Breast epithelium (tissue), 4 donors: ENCODE measurements at regions not wholly inside any gene's neighbourhood (a gene's known extent, or its start where the extent isn't known, plus 50 kb on each side); places are given as distances from the start of the nearest gene placed in this dataset.

Experiments used
- DNase-seq, 2 donors: peaks; one replicate each; pipeline ENCODE4 v3.0.0-alpha.2; 2019; ENCODE audit warnings: low spot score in 2 of 2
- H3K27ac ChIP-seq, 2 donors: fragments of 200-600 bp; sonication (generic) in 1 of 2; one replicate each; pipeline ENCODE4 v1.5.1; 2016 to 2019; ENCODE audit warnings: mild to moderate bottlenecking in 1 of 2
- H3K27me3 ChIP-seq, 2 donors: fragments of 200-600 bp; sonication (generic) in 1 of 2; one replicate each; pipeline versions ENCODE4 v1.5.1 to v1.6.0; 2017 to 2019; ENCODE audit warnings: control low read depth in 1 of 2, mild to moderate bottlenecking in 1 of 2
- H3K36me3 ChIP-seq: fragments of 200-600 bp; one replicate; pipeline ENCODE4 v1.5.1; 2019
- H3K4me1 ChIP-seq, 2 donors: fragments of 200-600 bp; sonication (generic); one replicate each; pipeline ENCODE4 v1.5.1; 2016 to 2019; ENCODE audit warnings: control low read depth in 1 of 2
- H3K4me3 ChIP-seq, 3 donors: fragments of 200-600 bp; sonication (generic); 1 replicate in 2 of 3; 2 replicates in 1 of 3; pipeline ENCODE4 v1.5.1; 2016 to 2019; ENCODE audit warnings: mild to moderate bottlenecking in 3 of 3, moderate library complexity in 2 of 3
- H3K9me3 ChIP-seq, 2 donors: fragments of 200-600 bp; sonication (generic) in 1 of 2; one replicate each; pipeline ENCODE4 v1.5.1; 2016 to 2019; ENCODE audit warnings: control low read depth in 1 of 2
- POLR2A ChIP-seq: fragments of 450-650 bp; IDR thresholded peaks from one replicate; pipeline ENCODE4 v1.6.1; 2016; ENCODE audit warnings: antibody characterized with exemption, mild to moderate bottlenecking, moderate library complexity
- POLR2AphosphoS5 ChIP-seq, 3 donors: sonication (generic); formaldehyde crosslinking; IDR thresholded peaks; one replicate each; pipeline ENCODE4 v1.6.1; 2017; ENCODE audit warnings: antibody characterized with exemption in 3 of 3
- intact Hi-C: fragments of 100-400 bp; cut with DNase I; formaldehyde crosslinking; loops from one replicate; pipeline ENCODE4 v1.15.1; 2023; ENCODE audit warnings: low total_unique reads
- TF ChIP-seq, protein P1 (sequence below), 3 donors: fragments of 450-650 bp; IDR thresholded peaks; one replicate each; pipeline ENCODE4 v1.5.1; 2016 to 2017; ENCODE audit warnings: antibody characterized with exemption in 3 of 3, mild to moderate bottlenecking in 3 of 3, moderate library complexity in 3 of 3

DNA sequence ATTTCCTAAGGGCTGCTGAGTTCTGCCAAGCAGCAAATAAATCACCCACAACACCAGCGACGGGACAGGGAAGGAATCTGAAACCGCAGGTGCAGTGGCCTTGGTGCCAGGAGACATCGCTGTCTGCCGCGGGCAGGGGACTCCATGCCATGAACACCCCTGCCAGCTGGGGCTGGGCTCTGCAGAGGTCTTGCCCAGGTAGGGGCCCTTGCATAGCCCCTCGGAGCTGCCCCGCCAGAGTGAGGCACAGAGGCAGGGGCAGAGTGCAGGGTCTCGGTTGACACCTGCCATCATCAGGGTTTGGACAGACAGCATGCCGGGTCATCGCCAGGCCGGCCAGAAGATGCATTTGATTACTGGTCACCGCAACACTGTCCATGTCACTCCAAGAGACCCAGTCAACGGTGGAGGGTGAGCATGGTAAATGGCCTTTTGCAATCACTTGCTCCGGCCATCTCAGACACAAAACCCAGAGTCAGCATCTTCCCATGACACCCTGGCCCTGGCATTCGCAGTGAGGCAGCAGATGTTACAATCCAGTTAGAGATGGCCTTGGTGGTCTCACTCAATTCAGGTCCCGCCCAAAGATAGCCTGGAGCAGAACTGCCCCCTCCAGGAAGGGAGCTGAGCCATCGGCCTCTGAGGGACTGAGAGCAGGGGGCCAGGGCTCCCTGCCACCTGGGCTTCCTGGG, 255.4 kb downstream of the NDUFA10 start:
- TF ChIP-seq POLR2A (no peak), POLR2AphosphoS5 (IDR thresholded peaks at IDR 0.05) (peak in 1 of 3 donors; percentile 23)
- H3K4me1 ChIP-seq: no peaks in the 10 kb centered on the region
- no peaks in the 10 kb centered on the region for H3K36me3 ChIP-seq
- DNase-seq: peak in 1 of 2 donors; percentile 71
- H3K9me3 ChIP-seq: peaks cover 12 to 16% of the 10 kb centered on the region in 2 donors
- H3K27me3 ChIP-seq: peaks cover 0 to 22% of the 10 kb centered on the region in 2 donors
- no peak overlapping the region for H3K27ac ChIP-seq
- H3K4me3 ChIP-seq: peak overlapping the region in 1 of 3 donors; percentile 15
- intact Hi-C loops: loop anchor here (5.0 kb wide), 1 partner anchor 432 kb away; no protein-coding TSS in a partner anchor

DNA sequence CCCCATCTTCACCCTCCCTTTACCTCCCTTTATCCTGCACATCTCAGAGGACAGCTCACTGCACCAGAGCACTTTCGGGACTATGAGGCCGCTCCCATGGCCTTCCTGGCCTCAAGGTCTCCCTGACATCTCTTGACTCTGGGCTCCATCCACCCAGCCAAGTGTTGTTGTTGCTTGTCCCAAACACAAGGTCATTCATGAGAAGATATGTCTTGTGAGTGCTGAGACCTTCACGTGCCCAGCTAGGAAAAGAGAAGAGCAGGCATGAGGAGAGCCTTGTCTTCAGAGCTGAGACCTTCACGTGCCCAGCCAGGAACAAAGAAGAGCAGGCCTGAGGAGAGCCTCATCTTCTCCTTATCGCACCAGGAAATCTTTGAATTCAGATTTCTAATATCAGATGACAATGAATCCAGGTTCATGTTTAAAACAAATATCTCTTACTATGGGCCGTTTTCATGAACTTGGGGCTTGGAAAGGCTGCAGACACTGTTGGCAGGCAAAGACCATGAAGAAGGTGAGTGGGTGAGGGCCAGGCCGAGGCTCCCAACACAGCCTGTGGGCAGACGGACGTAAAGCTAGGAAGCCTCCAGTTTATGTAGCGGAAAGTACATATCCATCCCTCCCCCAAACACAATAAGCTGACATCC, 256.1 kb downstream of the NDUFA10 start:
- TF ChIP-seq POLR2A (no peak), POLR2AphosphoS5 (IDR thresholded peaks at IDR 0.05) (no peak)
- TF ChIP-seq, protein P1, sequence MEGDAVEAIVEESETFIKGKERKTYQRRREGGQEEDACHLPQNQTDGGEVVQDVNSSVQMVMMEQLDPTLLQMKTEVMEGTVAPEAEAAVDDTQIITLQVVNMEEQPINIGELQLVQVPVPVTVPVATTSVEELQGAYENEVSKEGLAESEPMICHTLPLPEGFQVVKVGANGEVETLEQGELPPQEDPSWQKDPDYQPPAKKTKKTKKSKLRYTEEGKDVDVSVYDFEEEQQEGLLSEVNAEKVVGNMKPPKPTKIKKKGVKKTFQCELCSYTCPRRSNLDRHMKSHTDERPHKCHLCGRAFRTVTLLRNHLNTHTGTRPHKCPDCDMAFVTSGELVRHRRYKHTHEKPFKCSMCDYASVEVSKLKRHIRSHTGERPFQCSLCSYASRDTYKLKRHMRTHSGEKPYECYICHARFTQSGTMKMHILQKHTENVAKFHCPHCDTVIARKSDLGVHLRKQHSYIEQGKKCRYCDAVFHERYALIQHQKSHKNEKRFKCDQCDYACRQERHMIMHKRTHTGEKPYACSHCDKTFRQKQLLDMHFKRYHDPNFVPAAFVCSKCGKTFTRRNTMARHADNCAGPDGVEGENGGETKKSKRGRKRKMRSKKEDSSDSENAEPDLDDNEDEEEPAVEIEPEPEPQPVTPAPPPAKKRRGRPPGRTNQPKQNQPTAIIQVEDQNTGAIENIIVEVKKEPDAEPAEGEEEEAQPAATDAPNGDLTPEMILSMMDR (IDR thresholded peaks at IDR 0.05): no peak
- peaks cover 0 to 22% of the 10 kb centered on the region in 2 donors for H3K27me3 ChIP-seq
- no peaks in the 10 kb centered on the region for H3K36me3 ChIP-seq
- intact Hi-C loops: loop anchor here (5.0 kb wide), 1 partner anchor 432 kb away; no protein-coding TSS in a partner anchor
- no peak overlapping the region for H3K27ac ChIP-seq
- H3K4me1 ChIP-seq: no peaks in the 10 kb centered on the region
- H3K9me3 ChIP-seq: peaks cover 12 to 16% of the 10 kb centered on the region in 2 donors
- H3K4me3 ChIP-seq: peak overlapping the region in 1 of 3 donors; percentile 15
- peak in 1 of 2 donors; percentile 45 for DNase-seq

DNA sequence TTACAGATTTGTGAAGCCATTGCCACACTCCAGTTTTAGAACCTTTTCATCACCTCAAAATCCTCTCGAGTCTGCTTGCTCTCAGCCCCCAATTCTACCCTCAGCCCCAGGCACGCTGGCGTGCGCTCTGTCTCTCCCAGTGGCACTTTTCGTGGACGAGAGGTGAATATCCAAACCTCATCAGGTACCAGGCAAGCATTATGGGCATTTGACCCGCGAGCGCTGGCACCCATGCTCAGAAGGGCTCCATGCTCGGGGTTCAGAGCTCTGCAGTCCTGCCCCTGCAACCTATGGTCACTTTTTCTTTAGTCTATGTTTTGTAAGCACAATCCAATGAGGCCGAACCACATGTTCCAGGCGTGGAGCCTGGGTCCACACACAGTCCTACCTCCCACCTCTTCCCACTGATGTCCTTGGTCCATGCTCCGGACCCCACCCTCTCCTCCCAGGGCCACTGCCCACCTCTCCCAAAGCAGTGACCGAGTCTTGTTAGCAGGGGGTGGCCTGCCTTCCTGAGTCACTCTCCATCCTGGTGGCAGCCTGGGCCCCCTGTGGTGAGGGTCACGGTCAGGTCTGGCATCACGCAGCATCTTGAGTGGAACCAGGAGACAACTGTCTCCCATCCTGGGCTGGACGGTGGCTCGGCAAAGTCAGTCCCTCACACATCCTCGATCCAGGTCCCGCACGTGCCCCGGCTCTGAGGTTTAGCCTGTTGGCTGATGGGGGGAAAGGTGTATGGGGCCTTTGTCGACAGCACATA, 256.9 kb downstream of the NDUFA10 start:
- peak in 1 of 2 donors; percentile 47 for DNase-seq
- Histone ChIP-seq H3K27me3 (peaks cover 0 to 14% of the 10 kb centered on the region in 2 donors), H3K9me3 (peaks cover 12 to 16% of the 10 kb centered on the region in 2 donors), H3K36me3 (no peaks in the 10 kb centered on the region), H3K27ac (no peak overlapping the region), H3K4me3 (no peak overlapping the region), H3K4me1 (no peaks in the 10 kb centered on the region)
- intact Hi-C loops: loop anchor here (5.0 kb wide), 1 partner anchor 431 kb away; no protein-coding TSS in a partner anchor
- TF ChIP-seq, protein P1 (IDR thresholded peaks at IDR 0.05): no peak
- TF ChIP-seq POLR2A (no peak), POLR2AphosphoS5 (IDR thresholded peaks at IDR 0.05) (no peak)

DNA sequence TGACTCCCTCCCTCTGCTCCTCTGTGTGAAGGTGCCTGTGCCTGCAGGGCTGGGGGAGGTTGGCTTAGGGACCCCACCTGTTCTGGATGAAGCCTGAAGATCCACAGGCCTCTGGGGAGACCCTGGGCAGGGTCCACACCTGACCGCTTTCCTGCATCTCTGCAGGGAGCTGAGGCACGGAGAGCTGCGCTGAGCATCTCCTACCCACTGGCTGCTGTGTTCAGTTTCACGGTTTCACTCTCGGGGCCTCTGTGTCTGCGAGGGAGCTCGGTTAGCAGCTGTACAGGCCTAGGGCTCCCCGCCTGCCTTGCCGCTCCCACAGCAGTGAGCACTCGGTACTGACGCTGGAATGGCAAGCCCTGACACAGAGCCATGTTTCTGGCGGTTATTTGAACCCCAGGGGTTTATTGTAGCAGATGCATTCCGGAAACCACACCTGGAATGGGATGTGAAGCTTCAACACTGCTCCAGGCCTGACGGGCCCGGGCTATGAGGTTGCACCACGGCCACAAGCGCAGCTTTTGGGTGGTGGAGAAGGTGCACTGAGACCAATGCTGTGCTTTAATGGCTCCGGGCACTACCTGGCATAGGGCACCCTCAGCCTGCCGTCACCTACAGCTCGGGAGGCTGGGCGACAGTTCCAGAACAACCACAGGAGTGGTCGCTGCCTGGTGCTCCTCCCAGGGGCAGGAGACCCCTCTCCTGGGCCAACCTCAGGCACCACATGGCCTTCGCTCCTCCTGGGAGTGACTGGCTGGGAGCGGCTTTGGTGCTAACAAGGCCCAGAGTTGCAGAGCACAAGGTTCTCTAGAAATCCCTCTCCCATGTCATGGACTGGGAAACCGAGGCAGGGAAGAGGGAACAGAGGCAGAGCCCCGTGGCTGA, 257.9 kb downstream of the NDUFA10 start:
- Histone ChIP-seq H3K27ac (no peak overlapping the region), H3K4me3 (no peak overlapping the region), H3K36me3 (no peaks in the 10 kb centered on the region), H3K4me1 (no peaks in the 10 kb centered on the region), H3K27me3 (peaks cover 0 to 6% of the 10 kb centered on the region in 2 donors), H3K9me3 (peaks cover 10 to 13% of the 10 kb centered on the region in 2 donors)
- DNase-seq: peak in 1 of 2 donors; percentile 31
- TF ChIP-seq, protein P1 (IDR thresholded peaks at IDR 0.05): no peak
- no peak for TF ChIP-seq POLR2AphosphoS5 (IDR thresholded peaks at IDR 0.05)
- TF ChIP-seq POLR2A: no peak
- intact Hi-C loops: loop anchor here (5.0 kb wide), 1 partner anchor 430 kb away; no protein-coding TSS in a partner anchor
